GM21717 (cell line): ENCODE measurements at regions not wholly inside any gene's neighbourhood (a gene's known extent, or its start where the extent isn't known, plus 50 kb on each side); places are given as distances from the start of the nearest gene placed in this dataset.

Experiments used
- ATAC-seq: cut with Tn5 transposase; IDR thresholded peaks from one replicate; pipeline ENCODE4 v1.9.1; 2021; ENCODE audit warnings: mild to moderate bottlenecking, moderate library complexity; ENCODE audit not compliant: unreplicated experiment

DNA sequence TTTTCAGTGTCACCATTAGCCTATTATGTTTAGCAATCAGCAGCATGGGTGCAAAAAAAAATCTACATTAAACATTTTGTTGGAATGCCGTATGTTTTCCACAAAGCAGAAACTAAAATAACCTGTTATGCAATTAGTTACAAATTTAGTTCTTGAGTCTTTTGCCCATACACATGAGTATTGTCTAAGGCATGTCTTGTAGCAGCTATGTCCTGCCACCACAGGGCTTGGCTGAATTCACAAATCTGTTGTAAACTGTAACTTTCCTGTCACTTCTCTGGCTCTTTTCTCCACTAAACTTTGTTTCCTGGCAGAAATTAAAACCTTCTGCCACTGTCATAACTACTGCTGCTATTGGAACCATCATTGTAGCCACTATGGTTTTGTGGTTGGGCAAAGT lies 277.9 kb upstream of the SPRY2 start:
- ATAC-seq, result no peak

DNA sequence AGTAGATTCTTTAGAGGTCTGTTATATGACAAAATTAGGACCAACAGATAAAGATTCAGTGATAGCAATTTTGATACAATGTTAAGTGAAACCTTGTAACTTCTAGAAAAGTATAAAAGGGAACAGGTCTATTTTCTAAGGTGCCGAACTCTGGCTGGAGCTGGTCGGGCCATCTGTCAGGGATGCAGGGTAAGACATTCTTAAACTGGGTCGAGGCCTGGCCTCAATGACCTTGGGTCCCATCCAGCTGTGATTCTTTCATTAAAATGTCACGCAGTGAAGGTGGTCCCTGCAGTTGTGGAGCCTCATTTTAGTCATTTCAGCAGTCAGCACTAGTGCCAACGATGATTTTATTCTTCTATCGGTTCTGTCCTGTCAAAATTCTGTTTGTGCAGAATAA lies 271.9 kb upstream of the SPRY2 start:
- ATAC-seq, result no peak

DNA sequence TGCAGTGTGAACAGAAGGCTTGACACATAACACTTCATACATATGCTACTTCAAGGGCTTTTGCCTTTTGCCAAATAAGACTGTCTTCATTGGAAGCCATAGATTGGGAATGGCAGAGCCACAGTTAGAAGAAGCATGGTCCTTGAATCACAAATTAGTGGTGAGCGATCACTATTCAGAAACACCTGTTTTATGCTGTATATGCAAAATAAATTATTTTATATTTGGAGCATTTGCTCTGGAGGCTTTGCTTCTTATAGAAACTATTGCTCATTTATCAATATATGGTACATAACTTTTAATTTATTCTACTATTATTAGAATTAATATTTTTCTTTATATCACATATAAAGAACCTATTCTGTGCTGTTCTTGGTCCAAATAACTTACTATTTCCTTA lies 270.4 kb upstream of the SPRY2 start:
- ATAC-seq, result no peak

DNA sequence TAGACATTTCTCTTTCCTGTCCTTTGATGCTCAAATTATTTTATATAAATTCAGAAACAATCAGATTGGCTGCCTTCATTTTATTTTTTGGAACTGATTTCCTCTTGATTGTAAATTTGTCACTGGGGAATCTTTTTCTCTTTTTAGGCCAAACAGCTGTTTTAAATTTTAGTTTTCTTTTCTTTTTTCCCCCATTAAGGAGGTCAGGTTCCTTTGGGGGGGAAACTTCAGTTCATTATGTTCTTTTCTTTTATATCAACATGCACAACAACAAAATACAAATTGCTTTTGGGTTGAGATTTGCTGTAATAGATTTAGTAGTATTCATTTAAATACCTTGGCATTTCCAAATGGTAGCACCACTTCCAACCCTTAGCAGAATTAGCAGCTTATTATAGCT lies 264.8 kb upstream of the SPRY2 start:
- no peak for ATAC-seq

DNA sequence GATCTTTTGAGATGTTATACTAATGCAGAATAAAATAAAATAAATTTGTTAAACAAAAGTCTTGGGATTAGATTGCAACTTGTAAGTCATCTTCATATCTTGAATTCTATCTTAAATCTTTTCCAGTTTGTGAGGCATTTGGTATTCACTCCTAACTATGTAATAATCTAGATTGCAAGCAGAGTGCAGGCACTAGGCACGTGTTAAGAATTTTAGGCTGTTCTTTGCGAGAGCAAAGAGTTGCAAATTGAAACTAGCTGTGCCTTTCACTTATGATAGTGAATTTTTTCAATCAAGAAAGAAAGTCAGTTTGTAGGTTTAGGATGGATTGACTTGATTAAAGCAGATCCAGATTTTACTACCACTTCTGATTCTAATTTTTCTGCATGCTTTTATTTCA lies 264.1 kb upstream of the SPRY2 start:
- no peak for ATAC-seq

DNA sequence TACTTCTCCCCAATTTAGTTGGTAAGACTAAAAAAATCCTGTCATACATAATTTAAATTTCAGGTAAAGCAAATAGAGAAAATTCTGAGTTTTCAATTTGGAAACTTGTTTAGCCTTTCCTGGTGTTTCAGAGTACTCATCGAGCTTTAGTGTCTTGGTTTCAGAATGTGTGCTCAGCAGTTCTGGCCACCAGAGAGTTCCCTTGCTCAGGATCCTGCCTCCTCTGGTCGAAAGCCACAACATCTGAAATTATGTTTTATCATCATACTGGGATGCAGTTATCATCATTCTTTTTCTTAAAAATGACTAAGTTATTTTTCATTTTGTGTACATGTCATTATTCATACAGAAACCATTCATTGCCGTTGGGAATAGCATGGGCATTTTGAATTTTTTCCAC lies 263.2 kb upstream of the SPRY2 start:
- ATAC-seq, result no peak

DNA sequence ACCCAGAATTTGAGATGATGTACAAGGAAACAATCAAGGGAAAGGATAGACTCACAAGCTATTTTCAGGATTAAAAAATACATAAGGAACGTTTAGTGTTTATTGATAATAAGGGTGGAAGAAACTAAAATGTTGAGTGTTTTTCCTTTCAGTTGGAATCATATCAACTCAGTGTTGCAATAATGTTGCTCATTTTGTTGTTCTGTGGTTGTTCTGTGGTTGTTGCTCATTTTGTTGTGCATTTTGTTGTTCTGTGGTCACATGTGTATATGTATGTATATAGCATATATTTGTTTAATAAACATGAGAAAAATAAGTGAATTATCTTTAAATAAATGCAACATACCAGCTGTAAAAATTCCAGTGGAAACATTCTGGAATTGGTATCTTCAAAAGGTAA lies 262.4 kb upstream of the SPRY2 start:
- ATAC-seq, result no peak

DNA sequence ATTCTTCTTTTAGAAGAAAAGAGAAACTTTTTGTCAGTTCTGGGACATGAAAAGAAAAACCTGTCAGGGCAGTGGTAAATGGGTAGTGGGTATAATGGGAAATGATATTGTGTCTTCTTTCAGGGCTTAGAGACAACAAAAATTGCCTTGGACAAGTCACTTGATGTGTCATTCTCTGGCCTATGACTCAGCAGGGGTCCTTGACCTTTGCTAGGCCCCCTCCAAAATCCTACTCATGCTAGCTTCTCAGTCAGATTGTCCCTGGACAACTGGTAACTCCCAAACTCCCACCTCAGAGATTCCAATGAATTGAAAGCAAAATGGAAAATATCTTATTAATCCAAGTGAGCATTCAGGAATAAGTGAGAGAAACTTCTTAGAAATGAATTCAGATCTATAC lies 258.8 kb upstream of the SPRY2 start:
- ATAC-seq, result no peak

DNA sequence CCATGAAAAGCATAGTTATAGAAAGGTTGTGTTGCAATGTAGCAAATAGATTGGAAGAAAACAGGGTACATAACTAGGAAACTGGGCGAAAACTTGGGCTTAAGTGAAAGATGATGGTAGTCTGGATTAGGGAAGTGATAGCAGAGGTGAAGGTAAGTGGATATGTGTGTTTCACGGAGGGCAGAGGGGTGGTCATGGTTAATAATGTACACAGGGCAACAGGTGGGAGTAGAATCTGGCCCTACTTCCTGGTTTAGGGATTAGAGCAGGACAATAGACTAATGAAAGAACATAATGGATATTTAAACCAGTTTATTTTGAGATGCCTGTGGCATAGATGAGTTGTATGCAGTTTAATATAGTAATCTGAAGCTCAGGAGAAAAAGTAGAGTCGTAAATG lies 257.3 kb upstream of the SPRY2 start:
- ATAC-seq, result no peak

DNA sequence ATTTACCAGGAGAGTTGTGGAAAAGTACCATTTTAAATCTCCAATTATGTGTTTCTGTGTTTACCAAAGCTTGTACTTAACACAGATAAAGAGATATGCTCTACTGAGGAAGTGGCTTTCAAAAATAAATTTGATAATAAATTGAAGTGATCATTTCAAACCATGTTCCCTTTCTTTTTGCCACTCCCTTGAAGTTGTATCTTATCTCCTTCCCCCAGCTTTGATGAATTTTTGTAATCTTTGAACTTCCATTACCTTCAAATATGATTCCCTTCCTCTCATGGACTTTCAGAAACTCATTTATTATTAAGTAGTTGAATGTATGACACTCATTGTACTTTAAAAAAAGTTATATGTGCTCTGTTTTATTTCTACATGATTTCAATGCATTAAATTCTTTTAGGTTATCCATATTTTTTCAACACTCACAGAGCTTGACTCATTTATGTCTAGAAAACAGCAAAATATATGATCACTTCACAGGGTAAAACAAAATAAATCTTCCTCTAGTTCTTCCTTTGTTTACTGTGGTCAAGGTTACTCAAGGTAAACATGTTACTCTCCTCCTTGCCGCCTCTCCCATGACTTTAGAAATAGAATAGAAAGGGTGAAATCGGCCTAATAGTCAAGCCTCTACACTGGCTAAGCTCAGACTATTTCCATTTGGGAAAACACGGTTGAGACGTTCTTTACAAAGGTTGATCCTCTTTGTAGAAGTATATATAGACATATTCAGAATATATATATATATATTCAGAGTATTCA lies 251.2 kb upstream of the SPRY2 start:
- ATAC-seq, result no peak

DNA sequence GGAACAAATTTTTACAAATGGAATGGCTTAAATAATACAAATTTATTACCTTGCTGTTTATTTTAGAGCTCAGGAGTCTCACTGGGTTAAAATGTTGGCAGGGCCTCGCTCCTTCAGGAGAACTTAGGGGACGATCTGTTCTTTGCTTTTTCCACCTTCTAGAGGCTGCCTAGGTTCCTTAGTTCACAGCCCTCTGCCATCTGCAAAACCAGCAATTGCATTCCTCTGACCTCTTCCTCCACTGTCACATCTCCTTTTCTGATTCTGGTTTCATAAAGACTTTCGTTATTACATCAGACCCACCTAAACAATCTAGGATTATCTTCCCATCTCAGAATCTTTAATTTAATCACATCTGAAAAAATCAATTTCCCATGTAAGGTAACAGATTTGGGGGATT lies 249.6 kb upstream of the SPRY2 start:
- ATAC-seq, result no peak

DNA sequence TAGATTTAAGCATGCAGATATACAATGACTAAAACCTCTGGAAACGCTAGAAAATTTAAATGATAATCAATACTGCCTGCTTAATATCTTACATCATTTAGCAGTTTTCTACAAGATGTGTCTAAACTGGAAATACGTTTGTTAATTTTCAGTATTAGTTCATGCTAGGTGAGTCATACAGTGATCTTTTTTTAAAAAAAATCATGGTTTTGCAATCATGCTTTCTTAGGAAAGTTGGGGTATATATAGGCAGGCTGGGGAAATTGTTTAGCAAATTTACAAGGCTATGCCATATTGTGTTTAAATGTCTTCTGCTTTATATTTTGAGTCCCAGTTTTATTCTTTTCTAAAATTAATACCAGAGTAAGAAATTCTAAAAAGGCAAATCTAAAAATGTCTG lies 245.4 kb upstream of the SPRY2 start:
- no peak for ATAC-seq

DNA sequence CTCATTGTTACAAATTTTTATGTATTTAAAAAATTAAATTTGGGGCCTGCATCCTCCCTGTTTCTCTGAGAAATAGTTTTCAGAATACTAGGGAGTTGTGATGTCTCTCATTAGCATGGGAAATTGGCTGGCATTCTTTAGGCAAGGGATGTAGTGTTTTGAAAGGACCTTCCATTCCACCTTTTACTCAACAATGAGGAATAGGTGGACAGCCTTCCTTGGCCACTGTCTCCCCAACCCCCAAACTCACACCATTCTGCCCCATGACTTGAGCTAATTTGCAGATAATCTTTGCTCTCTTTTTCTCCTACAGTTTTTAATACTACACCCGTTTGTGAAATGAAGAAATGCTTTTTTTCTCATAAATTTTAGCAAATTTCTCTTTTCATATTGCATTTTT lies 244.6 kb upstream of the SPRY2 start:
- no peak for ATAC-seq

DNA sequence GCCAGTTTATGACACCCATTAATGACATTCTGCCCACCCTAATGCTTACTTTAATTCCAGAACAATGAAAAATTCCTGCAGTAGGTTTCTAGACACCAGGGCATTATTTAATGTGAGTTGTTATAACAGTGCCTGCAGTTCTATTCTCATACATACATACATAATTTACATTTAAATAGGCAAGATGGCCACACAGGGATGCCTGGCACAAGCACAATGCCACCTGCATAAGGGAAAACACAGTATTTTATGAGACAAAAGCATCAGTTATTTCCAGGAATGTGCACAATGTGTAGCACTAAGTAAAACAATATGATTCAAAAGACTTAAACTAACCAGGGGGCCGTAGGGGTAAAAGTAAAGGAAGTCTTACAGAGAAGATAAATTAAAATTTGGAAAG lies 243.9 kb upstream of the SPRY2 start:
- ATAC-seq, result no peak

DNA sequence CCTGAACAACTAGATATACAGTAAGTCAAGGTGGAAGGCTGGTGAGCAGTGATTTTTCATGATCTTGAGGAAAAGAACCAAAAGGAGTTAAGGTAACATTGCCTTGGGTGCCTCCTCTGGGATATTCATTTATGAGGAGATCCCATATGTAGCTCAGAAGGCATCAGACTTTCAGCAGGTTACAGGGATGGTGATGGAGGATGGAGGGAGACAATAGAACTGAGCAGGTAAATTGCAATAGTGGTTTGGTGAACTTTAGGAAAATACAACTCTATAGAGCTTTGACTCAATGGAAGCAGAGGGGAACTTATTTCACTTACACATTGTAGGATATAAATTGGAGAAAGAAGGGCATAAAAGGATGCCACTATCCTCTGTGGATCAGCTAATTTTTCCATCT lies 243.4 kb upstream of the SPRY2 start:
- ATAC-seq, result no peak

DNA sequence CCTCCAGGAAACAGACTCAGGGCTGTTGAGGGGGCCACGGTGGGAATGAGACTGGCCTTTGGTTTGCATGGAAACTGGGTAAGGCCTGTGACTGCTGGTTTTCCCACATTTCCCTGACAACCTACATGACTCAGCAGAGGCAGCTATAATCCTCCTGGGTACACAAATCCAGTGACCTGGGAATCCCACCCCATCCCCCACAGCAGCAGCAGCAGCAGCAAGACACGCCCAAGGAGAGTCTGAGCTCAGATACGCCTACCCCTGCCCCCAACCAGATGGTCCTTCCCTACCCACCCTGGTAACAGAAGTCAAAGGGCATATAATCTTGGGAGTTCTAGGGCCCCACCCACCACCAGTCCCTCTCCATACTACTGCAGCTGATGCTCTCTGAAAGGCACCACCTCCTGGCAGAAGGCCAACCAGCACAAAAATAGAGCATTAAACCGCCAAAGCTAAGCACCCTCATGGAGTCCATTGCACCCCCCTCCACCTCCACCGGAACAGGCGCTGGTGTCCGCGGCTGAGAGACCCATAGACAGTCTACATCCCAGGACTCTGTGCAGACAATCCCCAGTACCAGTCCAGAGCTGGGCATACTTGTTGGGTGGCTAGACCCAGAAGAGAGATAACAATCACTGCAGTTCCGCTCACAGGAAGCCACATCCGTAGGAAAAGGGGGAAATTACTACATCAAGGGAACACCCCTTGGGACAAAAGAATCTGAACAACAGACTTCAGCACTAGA lies 237.2 kb upstream of the SPRY2 start:
- no peak for ATAC-seq

DNA sequence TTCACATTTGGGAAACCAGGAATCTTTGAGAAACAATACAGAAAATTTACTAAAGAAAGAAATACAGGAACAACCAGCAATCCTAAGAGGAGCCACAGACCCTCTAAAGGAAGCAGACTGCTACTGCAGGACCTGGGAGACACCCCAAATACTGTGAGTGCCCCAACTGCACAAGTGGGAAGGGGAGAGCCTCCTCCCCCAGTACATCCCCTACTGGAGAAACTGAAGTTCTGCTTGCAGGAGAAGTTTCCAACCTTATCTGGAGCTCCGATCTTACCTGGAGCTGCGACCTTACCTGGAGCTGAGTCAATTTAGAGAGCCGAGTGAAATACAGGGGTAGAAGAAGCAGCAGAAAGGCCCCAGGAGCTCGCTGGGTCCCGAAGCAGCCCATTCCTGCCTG lies 236.4 kb upstream of the SPRY2 start:
- no peak for ATAC-seq

DNA sequence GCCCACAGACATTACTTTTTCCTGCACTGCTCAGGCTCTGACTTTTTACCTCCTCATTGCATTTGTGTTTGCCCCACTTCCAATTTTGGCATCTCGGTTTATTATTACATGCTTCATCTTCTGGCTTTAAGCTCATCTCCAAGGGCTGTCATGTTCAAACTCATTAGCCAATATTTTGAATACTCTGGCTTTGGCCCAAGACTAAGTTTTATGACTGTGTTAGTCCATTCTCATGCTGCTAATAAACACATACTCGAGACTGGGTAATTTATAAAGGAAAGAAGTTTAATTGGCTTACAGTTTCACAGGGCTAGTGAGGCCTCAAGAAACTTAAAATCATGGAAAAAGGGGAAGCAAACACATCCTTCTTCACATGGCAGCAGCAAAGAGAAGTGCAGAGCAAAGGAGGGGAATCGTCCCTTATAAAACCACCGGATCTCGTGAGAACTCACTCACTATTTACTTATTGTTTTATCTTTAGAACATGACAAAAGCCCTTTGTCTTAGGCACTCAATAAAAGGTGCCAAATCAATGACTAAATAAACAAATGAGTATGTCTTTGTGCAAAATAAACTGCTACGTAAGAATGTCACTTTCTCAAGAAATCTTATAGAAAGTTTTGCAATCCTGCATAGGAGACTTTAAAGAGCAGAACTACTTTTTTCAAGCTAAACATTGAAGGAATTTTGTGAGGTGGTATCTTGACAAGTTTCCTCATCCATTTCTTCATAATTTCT lies 233.4 kb upstream of the SPRY2 start:
- ATAC-seq, result no peak

DNA sequence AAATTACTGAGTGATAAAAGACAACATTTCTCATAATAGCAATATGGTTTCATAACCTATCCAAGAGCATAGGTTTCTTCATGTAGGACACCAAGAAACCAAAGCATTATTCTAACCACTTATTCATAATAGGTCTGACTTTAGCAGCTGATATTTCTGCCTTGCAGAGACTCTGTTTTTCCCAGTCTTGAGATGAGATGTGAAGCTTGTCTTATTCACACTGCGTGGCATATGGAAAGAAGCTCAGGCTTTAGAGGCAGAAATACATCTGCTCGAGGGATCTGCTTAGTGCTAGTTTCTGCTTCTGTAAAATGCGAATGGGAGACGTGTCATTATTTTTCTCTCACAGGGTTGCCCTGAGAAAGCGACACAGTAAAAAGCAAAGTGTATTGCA lies 232.0 kb upstream of the SPRY2 start:
- no peak for ATAC-seq

DNA sequence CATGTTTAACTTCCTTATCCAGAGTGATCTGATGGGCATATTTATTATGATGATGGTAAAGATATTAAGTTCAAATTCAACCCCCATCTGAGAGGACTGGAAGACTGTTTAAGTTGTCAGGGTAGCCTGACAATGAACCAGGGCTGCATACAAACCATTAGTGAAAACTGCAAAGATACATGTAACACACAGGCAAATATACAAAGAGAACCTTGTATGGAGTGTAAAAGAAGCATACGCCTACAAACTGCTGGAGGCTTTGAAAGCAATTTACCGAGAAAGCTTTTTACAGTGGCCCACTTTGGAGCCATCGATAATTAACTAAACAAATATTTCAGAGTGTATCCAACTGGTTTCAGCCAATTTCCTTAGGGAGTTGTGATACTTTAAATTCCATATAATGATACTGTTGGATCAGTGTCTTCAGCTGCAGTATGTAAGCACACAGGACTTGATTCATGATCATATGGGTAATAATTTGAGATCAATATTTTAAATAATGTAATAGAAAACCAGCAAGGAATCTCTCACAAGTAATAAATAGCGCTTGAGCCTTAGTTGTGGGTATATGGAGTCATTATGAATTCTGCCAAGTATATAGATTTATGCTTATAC lies 231.5 kb upstream of the SPRY2 start:
- ATAC-seq, result no peak
